ENCODE measurements at regions not wholly inside any gene's neighbourhood (a gene's known extent, or its start where the extent isn't known, plus 50 kb on each side); places are given as distances from the start of the nearest gene placed in this dataset.

GRCh38 chr6:168152980-168153379 is 74.0 kb upstream of the FRMD1 start:
- no peaks in the 10 kb centered on the region for H3K9me3 ChIP-seq (replicated peaks; ENCODE audit: insufficient read depth, low read length)
- H3K27me3 ChIP-seq (replicated peaks; ENCODE audit: insufficient read depth, low read length), result no peaks in the 10 kb centered on the region; the same call in 1 of the 2 replicates
- H3K27ac ChIP-seq (ENCODE audit: low read length), result no peak overlapping the region
- TF ChIP-seq EZH2phosphoT487 (IDR thresholded peaks at IDR 0.05; ENCODE audit: low read length) (no peak), CTCF (IDR thresholded peaks at IDR 0.05; ENCODE audit: low read length) (no peak), EZH2 (optimal IDR thresholded peaks at IDR 0.05; ENCODE audit: low read depth, low read length) (no peak)
- H2AFZ ChIP-seq (ENCODE audit: low read length), result no peak overlapping the region
- no peak overlapping the region for H3K4me2 ChIP-seq (ENCODE audit: low read depth, low read length)
- no peaks in the 10 kb centered on the region for H3F3A ChIP-seq (ENCODE audit: insufficient read depth, low read length)
- H3K4me1 ChIP-seq (ENCODE audit: low read length), result no peaks in the 10 kb centered on the region
- no peak for DNase-seq
- no peak overlapping the region for H3K4me3 ChIP-seq (ENCODE audit: low read length)
- H3K9me2 ChIP-seq (replicated peaks; ENCODE audit: insufficient read depth, low read length), result no peaks in the 10 kb centered on the region
- no peaks in the 10 kb centered on the region for H3K79me2 ChIP-seq (ENCODE audit: low read length)
- no peak overlapping the region for H3K9ac ChIP-seq (ENCODE audit: low read length)
- H4K20me1 ChIP-seq (ENCODE audit: insufficient read depth, low read length), result no peaks in the 10 kb centered on the region
- H3K36me3 ChIP-seq (replicated peaks; ENCODE audit: insufficient read depth, low read length), result no peaks in the 10 kb centered on the region

DNA sequence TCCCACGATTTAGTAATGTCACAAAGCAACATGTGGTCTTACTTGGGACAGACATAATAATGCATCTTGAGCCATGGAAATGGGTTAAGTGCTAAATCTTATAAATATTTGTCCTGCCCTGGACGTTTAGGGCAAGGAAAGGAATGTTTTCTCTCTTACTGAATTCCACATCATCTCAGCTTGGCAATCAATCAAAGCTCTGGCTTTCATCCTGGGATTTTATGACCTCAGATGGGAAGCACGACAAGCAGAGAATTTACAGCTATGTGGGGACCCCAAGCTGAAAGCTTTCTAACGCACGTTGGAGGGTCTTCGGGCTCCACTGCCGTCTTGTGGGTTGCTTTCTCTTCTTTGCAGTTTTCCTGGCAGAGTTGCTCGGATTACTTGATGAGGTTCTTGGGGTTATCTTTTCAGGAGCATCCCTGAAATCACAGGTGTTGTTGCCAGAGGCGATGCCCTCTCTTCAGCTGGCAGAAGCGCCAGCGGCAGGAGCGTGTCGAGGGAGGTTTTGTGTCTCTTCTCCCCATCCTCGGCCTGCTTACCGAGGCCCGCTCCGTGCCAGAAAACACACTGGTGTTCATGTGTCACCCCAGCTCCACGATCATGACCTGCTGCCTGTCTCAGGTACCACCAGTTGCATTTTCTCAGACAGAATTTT is 73.4 kb upstream of the FRMD1 start:
- no peaks in the 10 kb centered on the region for H3K4me1 ChIP-seq (ENCODE audit: low read length)
- H4K20me1 ChIP-seq (ENCODE audit: insufficient read depth, low read length), result no peaks in the 10 kb centered on the region
- no peak for DNase-seq
- no peak overlapping the region for H2AFZ ChIP-seq (ENCODE audit: low read length)
- H3K27me3 ChIP-seq (replicated peaks; ENCODE audit: insufficient read depth, low read length), result no peaks in the 10 kb centered on the region; the same call in 1 of the 2 replicates
- H3K36me3 ChIP-seq (replicated peaks; ENCODE audit: insufficient read depth, low read length), result no peaks in the 10 kb centered on the region
- H3K27ac ChIP-seq (ENCODE audit: low read length), result no peak overlapping the region
- no peak overlapping the region for H3K4me2 ChIP-seq (ENCODE audit: low read depth, low read length)
- no peaks in the 10 kb centered on the region for H3K9me3 ChIP-seq (replicated peaks; ENCODE audit: insufficient read depth, low read length)
- H3K4me3 ChIP-seq (ENCODE audit: low read length), result no peak overlapping the region
- no peaks in the 10 kb centered on the region for H3F3A ChIP-seq (ENCODE audit: insufficient read depth, low read length)
- H3K9ac ChIP-seq (ENCODE audit: low read length), result no peak overlapping the region
- no peaks in the 10 kb centered on the region for H3K9me2 ChIP-seq (replicated peaks; ENCODE audit: insufficient read depth, low read length)
- H3K79me2 ChIP-seq (ENCODE audit: low read length), result no peaks in the 10 kb centered on the region
- TF ChIP-seq CTCF (IDR thresholded peaks at IDR 0.05; ENCODE audit: low read length) (no peak), EZH2phosphoT487 (IDR thresholded peaks at IDR 0.05; ENCODE audit: low read length) (no peak), EZH2 (optimal IDR thresholded peaks at IDR 0.05; ENCODE audit: low read depth, low read length) (no peak)

DNA sequence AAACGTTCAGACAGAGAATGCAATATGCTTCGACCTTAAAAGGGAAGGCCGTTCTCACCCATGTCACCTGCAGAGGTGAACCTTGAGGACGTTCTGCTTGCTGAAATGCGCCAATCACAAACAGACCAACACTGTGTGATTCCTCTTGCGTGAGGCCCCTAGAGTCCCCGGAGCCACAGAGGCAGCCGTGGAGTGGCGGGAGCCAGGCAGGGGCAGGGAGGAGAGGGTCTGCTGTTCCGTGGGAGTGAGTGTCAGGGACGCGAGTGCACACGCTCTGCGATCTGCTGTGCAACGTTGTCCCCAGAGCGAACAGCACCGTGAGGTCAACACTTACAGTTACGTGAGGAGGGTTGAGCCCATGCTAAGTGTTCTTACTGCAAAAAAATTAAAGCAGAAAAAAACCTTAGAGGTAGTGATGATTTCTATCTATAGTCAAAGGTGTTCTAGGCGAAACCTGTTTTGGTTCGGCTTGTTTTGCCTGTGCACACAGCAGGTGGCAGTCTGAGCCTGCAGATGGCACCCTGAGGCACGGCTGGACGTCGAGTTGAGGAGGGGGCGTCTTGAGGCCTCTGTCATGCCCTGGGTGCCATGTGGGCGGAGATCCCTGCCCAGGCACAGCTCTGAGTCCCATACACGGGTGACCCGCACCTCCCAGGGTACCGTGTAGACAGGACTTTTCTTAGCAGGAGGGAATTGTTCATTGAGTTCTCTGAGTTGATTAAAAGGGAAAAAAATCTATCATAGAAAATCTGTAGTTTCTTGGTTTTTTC is 71.7 kb upstream of the FRMD1 start:
- Histone ChIP-seq H3K4me3 (ENCODE audit: low read length) (no peak overlapping the region), H3F3A (ENCODE audit: insufficient read depth, low read length) (no peaks in the 10 kb centered on the region), H3K4me1 (ENCODE audit: low read length) (no peaks in the 10 kb centered on the region), H3K4me2 (ENCODE audit: low read depth, low read length) (no peak overlapping the region), H3K36me3 (replicated peaks; ENCODE audit: insufficient read depth, low read length) (no peaks in the 10 kb centered on the region), H3K9me2 (replicated peaks; ENCODE audit: insufficient read depth, low read length) (no peaks in the 10 kb centered on the region), H2AFZ (ENCODE audit: low read length) (no peak overlapping the region), H3K9ac (ENCODE audit: low read length) (no peak overlapping the region), H3K9me3 (replicated peaks; ENCODE audit: insufficient read depth, low read length) (no peaks in the 10 kb centered on the region), H3K27ac (ENCODE audit: low read length) (no peak overlapping the region), H3K79me2 (ENCODE audit: low read length) (no peaks in the 10 kb centered on the region), H3K27me3 (replicated peaks; ENCODE audit: insufficient read depth, low read length) (no peaks in the 10 kb centered on the region; the same call in 1 of the 2 replicates), H4K20me1 (ENCODE audit: insufficient read depth, low read length) (no peaks in the 10 kb centered on the region)
- DNase-seq, result no peak
- TF ChIP-seq EZH2phosphoT487 (IDR thresholded peaks at IDR 0.05; ENCODE audit: low read length) (no peak), EZH2 (optimal IDR thresholded peaks at IDR 0.05; ENCODE audit: low read depth, low read length) (no peak), CTCF (IDR thresholded peaks at IDR 0.05; ENCODE audit: low read length) (peak; percentile 34)
